Tibial artery (tissue), 4 donors: ENCODE measurements at regions not wholly inside any gene's neighbourhood (a gene's known extent, or its start where the extent isn't known, plus 50 kb on each side); places are given as distances from the start of the nearest gene placed in this dataset.

Experiments
- DNase-seq, 2 donors: peaks; one replicate each; pipeline ENCODE4 v3.0.0-alpha.2; 2019
- H3K27ac ChIP-seq, 2 donors: fragments of 200-600 bp; sonication (generic) in 1 of 2; 1 replicate in 1 of 2; 2 replicates in 1 of 2; pipeline ENCODE4 v1.5.1; 2018 to 2019; ENCODE audit warnings: mild to moderate bottlenecking in 1 of 2
- H3K27me3 ChIP-seq, 2 donors: fragments of 200-600 bp; sonication (generic) in 1 of 2; one replicate each; pipeline versions ENCODE4 v1.5.1 to v1.6.0; 2016 to 2019
- H3K36me3 ChIP-seq, 3 donors: fragments of 200-600 bp; sonication (generic) in 2 of 3; one replicate each; pipeline ENCODE4 v1.5.1; 2016 to 2019; ENCODE audit warnings: mild to moderate bottlenecking in 2 of 3
- H3K4me1 ChIP-seq, 4 donors: fragments of 200-600 bp; sonication (generic) in 2 of 4; 1 replicate in 3 of 4; 2 replicates in 1 of 4; pipeline ENCODE4 v1.5.1; 2016 to 2019
- H3K4me3 ChIP-seq, 2 donors: fragments of 200-600 bp; sonication (generic) in 1 of 2; 1 replicate in 1 of 2; 2 replicates in 1 of 2; pipeline ENCODE4 v1.5.1; 2018 to 2019; ENCODE audit warnings: mild to moderate bottlenecking in 2 of 2
- H3K9me3 ChIP-seq, 3 donors: fragments of 200-600 bp; sonication (generic) in 1 of 3; one replicate each; pipeline ENCODE4 v1.5.1; 2016 to 2019
- CTCF ChIP-seq, 2 experiments: fragments of 200-600 bp in 1 of 2; fragments of 450-650 bp in 1 of 2; IDR thresholded peaks; one replicate each; pipeline ENCODE4 v1.5.1; 2017 to 2019; ENCODE audit warnings: antibody characterized with exemption in 2 of 2, mild to moderate bottlenecking in 1 of 2, moderate library complexity in 1 of 2
- intact Hi-C: fragments of 100-400 bp; cut with DNase I; formaldehyde crosslinking; loops from one replicate; pipeline ENCODE4 v1.15.0; 2023; ENCODE audit warnings: low total_unique reads

- Histone ChIP-seq H3K27ac (peak overlapping the region in 1 of 2 donors; percentile 91), H3K4me1 (peaks cover 5 to 41% (median 31%) of the 10 kb centered on the region in 4 donors), H3K27me3 (no peaks in the 10 kb centered on the region), H3K4me3 (no peak overlapping the region), H3K36me3 (no peaks in the 10 kb centered on the region), H3K9me3 (no peaks in the 10 kb centered on the region)
- intact Hi-C loops, result no loop called here
- TF ChIP-seq CTCF (IDR thresholded peaks at IDR 0.05), result no peak
- no peak for DNase-seq
These were observed 92.1 kb upstream of the IPO9 start for GRCh38 chr1:201736707-201737320.

GRCh38 chr1:201737352-201738060, 91.5 kb upstream of the IPO9 start:
- no peaks in the 10 kb centered on the region for H3K36me3 ChIP-seq
- peak overlapping the region; percentile 14 to 91 for H3K27ac ChIP-seq
- no peaks in the 10 kb centered on the region for H3K27me3 ChIP-seq
- no peak for DNase-seq
- intact Hi-C loops, result no loop called here
- no peaks in the 10 kb centered on the region for H3K9me3 ChIP-seq
- TF ChIP-seq CTCF (IDR thresholded peaks at IDR 0.05), result no peak
- peaks cover 5 to 48% (median 35%) of the 10 kb centered on the region in 4 donors for H3K4me1 ChIP-seq
- H3K4me3 ChIP-seq, result no peak overlapping the region

- peak overlapping the region; percentile 72 to 83 for H3K4me3 ChIP-seq
- intact Hi-C loops, result no loop called here
- DNase-seq, result no peak
- peak overlapping the region; percentile 84 to 91 for H3K27ac ChIP-seq
- TF ChIP-seq CTCF (IDR thresholded peaks at IDR 0.05), result no peak
- H3K36me3 ChIP-seq, result no peaks in the 10 kb centered on the region
- H3K27me3 ChIP-seq, result no peaks in the 10 kb centered on the region
- no peaks in the 10 kb centered on the region for H3K9me3 ChIP-seq
- H3K4me1 ChIP-seq, result peaks cover 5 to 55% (median 38%) of the 10 kb centered on the region in 4 donors
These were observed 89.9 kb upstream of the IPO9 start for GRCh38 chr1:201739080-201739479.

- H3K27ac ChIP-seq, result peak overlapping the region; percentile 84 to 91
- DNase-seq, result peak; percentile 73 to 79
These were observed 89.4 kb upstream of the IPO9 start for GRCh38 chr1:201739492-201740085.

GRCh38 chr1:201740086-201740541, 88.8 kb upstream of the IPO9 start:
- Histone ChIP-seq H3K4me3 (peak overlapping the region; percentile 72 to 83), H3K9me3 (no peaks in the 10 kb centered on the region), H3K27ac (peak overlapping the region; percentile 84 to 91), H3K36me3 (no peaks in the 10 kb centered on the region), H3K27me3 (no peaks in the 10 kb centered on the region), H3K4me1 (peaks cover 5 to 63% (median 38%) of the 10 kb centered on the region in 4 donors)
- DNase-seq, result no peak
- intact Hi-C loops, result no loop called here
- no peak for TF ChIP-seq CTCF (IDR thresholded peaks at IDR 0.05)

More at GRCh38 chr1:201739492-201740085, 89.4 kb upstream of the IPO9 start:
- intact Hi-C loops, result no loop called here
- Histone ChIP-seq H3K27me3 (no peaks in the 10 kb centered on the region), H3K9me3 (no peaks in the 10 kb centered on the region), H3K36me3 (no peaks in the 10 kb centered on the region), H3K4me3 (peak overlapping the region; percentile 72 to 83), H3K4me1 (peaks cover 5 to 58% (median 38%) of the 10 kb centered on the region in 4 donors)
- TF ChIP-seq CTCF (IDR thresholded peaks at IDR 0.05), result peak in 1 of 2 experiments; percentile 11
